ENCODE measurements at regions not wholly inside any gene's neighbourhood (a gene's known extent, or its start where the extent isn't known, plus 50 kb on each side); places are given as distances from the start of the nearest gene placed in this dataset.

- Histone ChIP-seq H3K4me1 (ENCODE audit: control insufficient read depth, insufficient read depth, low read length) (peaks cover 3% of the 10 kb centered on the region; the same call in 1 of the 2 replicates), H3K36me3 (ENCODE audit: control insufficient read depth, insufficient read depth, low read length) (no peaks in the 10 kb centered on the region), H3K4ac (ENCODE audit: low read depth, low read length) (no peak overlapping the region), H3K56ac (ENCODE audit: extremely low read depth, insufficient read depth, low read length) (no peak overlapping the region), H3K79me1 (ENCODE audit: low read depth in 1 of 2, low read length in 2 of 2) (no peaks in the 10 kb centered on the region), H2BK15ac (ENCODE audit: low read depth, low read length) (no peak overlapping the region), H4K91ac (ENCODE audit: insufficient read depth, low read depth, low read length) (no peak overlapping the region), H3K14ac (replicated peaks; ENCODE audit: low read depth, low read length) (no peak overlapping the region), H3K9ac (ENCODE audit: low read depth, low read length) (no peak overlapping the region), H2AK5ac (ENCODE audit: low read depth, low read length) (no peak overlapping the region), H3K27ac (ENCODE audit: insufficient read depth, low read length) (no peak overlapping the region), H3K9me1 (ENCODE audit: insufficient read depth, low read length) (peaks cover 3% of the 10 kb centered on the region; the same call in 1 of the 2 replicates), H3K4me3 (ENCODE audit: insufficient read depth, low read depth, low read length) (no peak overlapping the region), H3K27me3 (ENCODE audit: control insufficient read depth, insufficient read depth, low read length) (no peaks in the 10 kb centered on the region; the same call in 1 of the 2 replicates), H3K18ac (ENCODE audit: low read depth, low read length) (no peak overlapping the region), H2AFZ (replicated peaks; ENCODE audit: low read length, poor library complexity) (peak overlapping the region; percentile 40), H2BK5ac (ENCODE audit: low read depth, low read length, poor library complexity, severe bottlenecking) (no peak overlapping the region), H2BK20ac (ENCODE audit: low read depth, low read length) (no peak overlapping the region), H4K5ac (ENCODE audit: low read depth, low read length) (no peak overlapping the region), H2AK9ac (replicated peaks; ENCODE audit: low read depth, low read length, poor library complexity) (no peak overlapping the region), H4K20me1 (ENCODE audit: insufficient read depth, low read length) (no peaks in the 10 kb centered on the region), H3K4me2 (ENCODE audit: low read depth, low read length) (no peak overlapping the region), H4K8ac (ENCODE audit: low read depth in 2 of 2, low read length in 2 of 2) (no peak overlapping the region), H3K23ac (ENCODE audit: low read depth, low read length) (no peak overlapping the region), H2BK120ac (ENCODE audit: low read depth, low read length) (no peak overlapping the region), H3K9me3 (ENCODE audit: control insufficient read depth, insufficient read depth, low read length) (no peaks in the 10 kb centered on the region)
- ChIA-PET POLR2A (ENCODE audit: unreplicated experiment) (no interaction called here), CTCF (no interaction called here)
- TF ChIP-seq NFE2L2 (IDR thresholded peaks at IDR 0.05; ENCODE audit: low read depth, low read length) (no peak), MXI1 (IDR thresholded peaks at IDR 0.05; ENCODE audit: borderline replicate concordance, low read depth, low read length) (no peak), MAZ (IDR thresholded peaks at IDR 0.05; ENCODE audit: borderline replicate concordance, low read depth, low read length) (no peak), BHLHE40 (IDR thresholded peaks at IDR 0.05; ENCODE audit: low read depth, low read length) (no peak), POLR2A (IDR thresholded peaks at IDR 0.05; ENCODE audit: low read depth, low read length) (no peak), RAD21 (IDR thresholded peaks at IDR 0.05; ENCODE audit: low read length) (no peak), CTCF (conservative IDR thresholded peaks at IDR 0.05; ENCODE audit: low read depth, low read length) (no peak), RFX5 (IDR thresholded peaks at IDR 0.05; ENCODE audit: low read depth, low read length) (no peak), FOS (IDR thresholded peaks at IDR 0.05; ENCODE audit: low read depth, low read length) (no peak), ELK1 (IDR thresholded peaks at IDR 0.05; ENCODE audit: borderline replicate concordance, low read depth, low read length) (no peak), CEBPB (IDR thresholded peaks at IDR 0.05; ENCODE audit: low read depth, low read length) (no peak), RCOR1 (IDR thresholded peaks at IDR 0.05; ENCODE audit: insufficient replicate concordance, low read length) (no peak), MAFK (IDR thresholded peaks at IDR 0.05; ENCODE audit: low read depth, low read length) (no peak), SMC3 (IDR thresholded peaks at IDR 0.05; ENCODE audit: low read depth, low read length) (no peak), CHD1 (IDR thresholded peaks at IDR 0.05; ENCODE audit: low read depth, low read length) (no peak)
- TF ChIP-seq, protein P1, sequence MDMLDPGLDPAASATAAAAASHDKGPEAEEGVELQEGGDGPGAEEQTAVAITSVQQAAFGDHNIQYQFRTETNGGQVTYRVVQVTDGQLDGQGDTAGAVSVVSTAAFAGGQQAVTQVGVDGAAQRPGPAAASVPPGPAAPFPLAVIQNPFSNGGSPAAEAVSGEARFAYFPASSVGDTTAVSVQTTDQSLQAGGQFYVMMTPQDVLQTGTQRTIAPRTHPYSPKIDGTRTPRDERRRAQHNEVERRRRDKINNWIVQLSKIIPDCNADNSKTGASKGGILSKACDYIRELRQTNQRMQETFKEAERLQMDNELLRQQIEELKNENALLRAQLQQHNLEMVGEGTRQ (IDR thresholded peaks at IDR 0.05; ENCODE audit: low read depth, low read length), result no peak
- dilution Hi-C loops (cut with HindIII; ENCODE audit: low sequenced_read_pairs, unreplicated experiment), result no loop called here
- ATAC-seq (ENCODE audit: low read depth) (no peak), DNase-seq (no peak)
- in situ Hi-C loops (cut with MboI; ENCODE audit: low sequenced_read_pairs), result loop anchor here (25.0 kb wide), 1 partner anchor 602 kb away; no protein-coding TSS in a partner anchor
- intact Hi-C loops (cut with micrococcal nuclease), result no loop called here
- no TSS peak for BruUV-seq (replicated peaks)
- no CpG with 5 or more reads among the region's 2 CpGs for WGBS, 2 experiments (ENCODE audit: extremely low coverage in 2 of 2, insufficient read length in 1 of 2)
Measured at GRCh38 chr2:238963971-238964328, 116.1 kb downstream of the TWIST2 start.
